AG09319 (cell line): ENCODE measurements at regions not wholly inside any gene's neighbourhood (a gene's known extent, or its start where the extent isn't known, plus 50 kb on each side); places are given as distances from the start of the nearest gene placed in this dataset.
A peak's percentile ranks its signal among the peaks of the same experiment; 100 is the strongest.

Experiments used
- DNase-seq: peaks from one replicate; pipeline ENCODE4 v3.0.0-alpha.2; 2010; ENCODE audit warnings: low read depth; ENCODE audit errors: extremely low read depth
- TF ChIP-seq, protein P1 (sequence below): IDR thresholded peaks from 2 replicates; pipeline ENCODE4 v1.5.1; 2011; ENCODE audit warnings: low read depth, mild to moderate bottlenecking, inconsistent platforms, low read length, moderate library complexity

GRCh38 chr1:219083631-219084030 lies 90.0 kb upstream of the LYPLAL1 start:
- TF ChIP-seq, protein P1, sequence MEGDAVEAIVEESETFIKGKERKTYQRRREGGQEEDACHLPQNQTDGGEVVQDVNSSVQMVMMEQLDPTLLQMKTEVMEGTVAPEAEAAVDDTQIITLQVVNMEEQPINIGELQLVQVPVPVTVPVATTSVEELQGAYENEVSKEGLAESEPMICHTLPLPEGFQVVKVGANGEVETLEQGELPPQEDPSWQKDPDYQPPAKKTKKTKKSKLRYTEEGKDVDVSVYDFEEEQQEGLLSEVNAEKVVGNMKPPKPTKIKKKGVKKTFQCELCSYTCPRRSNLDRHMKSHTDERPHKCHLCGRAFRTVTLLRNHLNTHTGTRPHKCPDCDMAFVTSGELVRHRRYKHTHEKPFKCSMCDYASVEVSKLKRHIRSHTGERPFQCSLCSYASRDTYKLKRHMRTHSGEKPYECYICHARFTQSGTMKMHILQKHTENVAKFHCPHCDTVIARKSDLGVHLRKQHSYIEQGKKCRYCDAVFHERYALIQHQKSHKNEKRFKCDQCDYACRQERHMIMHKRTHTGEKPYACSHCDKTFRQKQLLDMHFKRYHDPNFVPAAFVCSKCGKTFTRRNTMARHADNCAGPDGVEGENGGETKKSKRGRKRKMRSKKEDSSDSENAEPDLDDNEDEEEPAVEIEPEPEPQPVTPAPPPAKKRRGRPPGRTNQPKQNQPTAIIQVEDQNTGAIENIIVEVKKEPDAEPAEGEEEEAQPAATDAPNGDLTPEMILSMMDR: no peak
- DNase-seq: no peak

- DNase-seq: no peak
These were observed 88.6 kb upstream of the LYPLAL1 start for GRCh38 chr1:219085082-219085481.

GRCh38 chr1:219085988-219086387 lies 87.7 kb upstream of the LYPLAL1 start:
- TF ChIP-seq, protein P1: no peak
- DNase-seq: no peak

More at GRCh38 chr1:219085082-219085481, 88.6 kb upstream of the LYPLAL1 start:
- TF ChIP-seq, protein P1: no peak

DNA sequence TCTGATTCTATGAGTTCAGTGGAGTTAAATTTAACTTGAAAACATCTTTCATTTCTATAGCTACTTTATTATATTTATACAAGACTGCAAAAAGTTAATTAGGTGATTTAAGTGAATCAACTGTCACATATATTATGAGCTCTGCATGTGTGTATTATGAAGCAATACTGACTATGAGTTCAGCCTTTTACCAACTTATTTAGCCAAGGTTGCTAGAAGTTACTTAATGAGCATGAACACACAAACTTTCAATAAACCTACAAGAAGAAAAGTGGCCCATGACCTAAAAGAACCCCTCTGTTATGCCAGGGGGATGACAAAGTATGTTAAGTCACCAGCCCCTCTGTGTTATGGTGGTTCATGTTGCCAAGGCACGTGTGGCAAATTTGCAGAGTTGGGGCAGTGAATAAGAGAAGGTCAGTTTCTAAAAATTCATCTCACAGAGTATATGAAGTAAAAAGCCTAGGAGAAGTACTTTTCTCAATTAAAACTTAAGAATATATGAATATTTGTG lies 86.7 kb upstream of the LYPLAL1 start:
- TF ChIP-seq, protein P1: no peak
- no peak for DNase-seq

GRCh38 chr1:219088778-219089557 lies 84.7 kb upstream of the LYPLAL1 start:
- DNase-seq: peak; percentile 75
- TF ChIP-seq, protein P1: no peak

- TF ChIP-seq, protein P1: no peak
- DNase-seq: no peak
These were observed 83.1 kb upstream of the LYPLAL1 start for GRCh38 chr1:219090607-219091006.

- DNase-seq: no peak
- TF ChIP-seq, protein P1: no peak
These were observed 81.5 kb upstream of the LYPLAL1 start for GRCh38 chr1:219092206-219092605.
